ACC112 (cell line): ENCODE measurements at regions not wholly inside any gene's neighbourhood (a gene's known extent, or its start where the extent isn't known, plus 50 kb on each side); places are given as distances from the start of the nearest gene placed in this dataset.
"Not testable (repeated sequence)": the region's sequence is repeated elsewhere in the genome, so short reads cannot be mapped to it uniquely, and the experiment has no call there.

ENCODE experiments used
- H2AFZ ChIP-seq: fragments of 200-600 bp; sonication (generic); one replicate; pipeline ENCODE4 v1.6.0; 2017; ENCODE audit warnings: antibody characterized with exemption, low read length; ENCODE audit not compliant: unreplicated experiment
- H3K27ac ChIP-seq: fragments of 200-600 bp; sonication (generic); 2 replicates; pipeline ENCODE4 v1.5.1; 2014; ENCODE audit warnings: low read depth, mild to moderate bottlenecking, antibody characterized with exemption, low read length, moderate library complexity
- H3K27me3 ChIP-seq: fragments of 200-600 bp; sonication (generic); 2 replicates; pipeline ENCODE4 v1.6.1; 2014; ENCODE audit warnings: mild to moderate bottlenecking, antibody characterized with exemption, low read length, moderate library complexity, mixed read lengths; ENCODE audit not compliant: insufficient read depth
- H3K36me3 ChIP-seq: fragments of 200-600 bp; sonication (generic); 2 replicates; pipeline ENCODE4 v1.6.1; 2016; ENCODE audit warnings: mild to moderate bottlenecking, antibody characterized with exemption, low read length, moderate library complexity, mixed read lengths; ENCODE audit not compliant: insufficient read depth
- H3K4me1 ChIP-seq: fragments of 200-600 bp; sonication (generic); one replicate; pipeline ENCODE4 v1.6.1; 2016; ENCODE audit warnings: low read length, mixed read lengths; ENCODE audit not compliant: insufficient read depth, unreplicated experiment, control insufficient read depth
- H3K4me3 ChIP-seq: fragments of 200-600 bp; sonication (generic); 2 replicates; pipeline ENCODE4 v1.5.1; 2014; ENCODE audit warnings: mild to moderate bottlenecking, low read depth, low read length
- H3K79me2 ChIP-seq: fragments of 200-600 bp; sonication (generic); one replicate; pipeline ENCODE4 v1.6.0; 2016; ENCODE audit warnings: low read length; ENCODE audit not compliant: control insufficient read depth, unreplicated experiment, insufficient read depth

DNA sequence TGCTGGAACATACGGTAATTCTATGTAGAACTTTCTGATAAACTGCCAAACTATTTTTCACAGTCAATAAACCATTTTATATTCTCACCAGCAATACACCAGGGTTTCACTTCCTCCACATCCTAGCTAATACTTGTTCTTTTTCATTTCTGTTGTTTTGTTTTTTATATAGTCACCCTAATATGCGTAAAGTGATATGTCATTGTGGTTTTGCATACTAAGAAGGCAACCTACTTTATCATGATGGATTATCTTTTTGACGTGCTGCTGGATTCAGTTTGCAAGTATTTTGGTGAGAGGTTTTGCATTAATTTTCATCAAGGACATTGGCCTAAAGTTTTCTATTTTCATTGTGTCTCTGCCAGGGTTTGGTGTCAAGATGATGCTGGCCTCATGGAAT lies 1384.1 kb downstream of the UQCRFS1 start:
- Histone ChIP-seq H3K4me3 (no peak overlapping the region), H3K4me1 (no peaks in the 10 kb centered on the region)

DNA sequence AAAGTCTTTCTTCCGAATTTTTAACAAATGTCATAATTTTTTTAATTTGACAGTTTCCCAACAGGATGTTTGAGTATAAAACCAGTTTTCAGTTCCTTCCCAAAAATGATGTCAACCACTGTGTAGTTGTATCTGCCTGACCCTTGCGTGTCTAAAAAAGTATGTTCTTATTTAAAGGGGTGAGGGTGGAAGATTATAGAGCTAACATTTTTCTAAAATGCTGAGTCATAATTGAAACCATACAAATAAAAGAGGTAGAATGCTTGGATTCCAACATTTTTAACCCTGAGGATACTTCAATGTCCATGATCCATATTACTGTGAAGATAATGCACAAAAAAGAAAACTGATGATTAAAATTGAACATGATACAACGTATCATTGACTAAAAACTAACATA lies 1388.8 kb downstream of the UQCRFS1 start:
- Histone ChIP-seq H3K79me2 (no peaks in the 10 kb centered on the region), H3K36me3 (no peaks in the 10 kb centered on the region), H3K4me1 (no peaks in the 10 kb centered on the region), H2AFZ (no peak overlapping the region), H3K27me3 (no peaks in the 10 kb centered on the region), H3K27ac (no peak overlapping the region), H3K4me3 (no peak overlapping the region)

More for the DNA sequence above, 1384.1 kb downstream of the UQCRFS1 start:
- no peaks in the 10 kb centered on the region for H3K36me3 ChIP-seq
- H3K27ac ChIP-seq, result no peak overlapping the region
- H3K27me3 ChIP-seq, result no peaks in the 10 kb centered on the region
- no peaks in the 10 kb centered on the region for H3K79me2 ChIP-seq
- no peak overlapping the region for H2AFZ ChIP-seq

DNA sequence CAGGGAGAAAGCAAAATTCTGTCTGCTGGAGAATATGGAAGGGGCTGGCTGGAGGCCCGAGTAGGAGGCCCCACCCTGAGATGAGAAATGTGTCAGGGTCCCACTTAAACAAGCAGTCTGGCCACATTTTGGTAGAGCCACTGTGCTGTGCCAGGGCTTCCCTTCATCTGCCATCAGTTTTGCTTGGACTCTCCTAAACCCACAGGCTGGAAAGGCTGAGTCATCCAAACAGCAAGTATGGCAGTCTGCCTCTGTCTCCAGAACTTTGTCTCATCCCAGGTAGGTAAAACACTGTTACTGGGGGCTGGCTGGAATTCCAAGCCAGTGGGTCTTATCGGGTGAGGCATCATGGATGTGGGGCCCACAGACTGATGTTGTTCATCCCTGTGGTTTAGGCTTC lies 1390.6 kb downstream of the UQCRFS1 start:
- Histone ChIP-seq H3K36me3 (no peaks in the 10 kb centered on the region), H3K27me3 (no peaks in the 10 kb centered on the region), H3K4me1 (no peaks in the 10 kb centered on the region), H3K4me3 (no peak overlapping the region), H2AFZ (no peak overlapping the region), H3K79me2 (no peaks in the 10 kb centered on the region), H3K27ac (no peak overlapping the region)

DNA sequence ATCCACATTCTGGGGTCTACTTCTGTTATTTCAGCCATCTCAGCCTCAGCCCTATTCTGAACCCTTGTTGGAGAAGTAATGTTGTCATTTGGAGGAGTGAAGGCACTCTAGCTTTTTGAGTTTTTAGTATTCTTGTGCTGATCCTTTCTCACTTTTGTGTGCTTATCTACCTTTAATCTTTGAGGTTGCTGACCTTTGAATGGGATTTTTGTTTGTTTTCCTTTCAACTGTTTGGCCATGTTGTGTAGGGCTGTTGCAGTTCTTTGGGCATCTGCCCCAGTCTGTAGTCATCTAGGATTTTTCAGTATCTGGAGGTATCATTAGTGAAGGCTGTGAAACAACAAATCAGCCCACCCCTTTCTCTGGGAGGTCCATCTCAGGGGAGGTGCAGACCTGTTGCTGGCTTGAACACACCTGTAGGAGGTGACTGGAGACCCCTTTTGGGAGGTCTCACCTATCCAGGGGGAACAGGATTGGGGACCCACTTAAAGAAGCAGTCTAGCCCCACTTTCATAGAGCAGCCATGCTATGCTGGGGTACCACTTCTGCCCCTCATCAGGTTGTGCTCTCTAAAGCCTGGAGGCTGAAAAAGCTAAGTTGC lies 1391.4 kb downstream of the UQCRFS1 start:
- Histone ChIP-seq H3K27me3 (no peaks in the 10 kb centered on the region), H3K4me1 (no peaks in the 10 kb centered on the region), H3K27ac (no peak overlapping the region), H3K4me3 (no peak overlapping the region), H2AFZ (no peak overlapping the region), H3K79me2 (no peaks in the 10 kb centered on the region), H3K36me3 (no peaks in the 10 kb centered on the region)

DNA sequence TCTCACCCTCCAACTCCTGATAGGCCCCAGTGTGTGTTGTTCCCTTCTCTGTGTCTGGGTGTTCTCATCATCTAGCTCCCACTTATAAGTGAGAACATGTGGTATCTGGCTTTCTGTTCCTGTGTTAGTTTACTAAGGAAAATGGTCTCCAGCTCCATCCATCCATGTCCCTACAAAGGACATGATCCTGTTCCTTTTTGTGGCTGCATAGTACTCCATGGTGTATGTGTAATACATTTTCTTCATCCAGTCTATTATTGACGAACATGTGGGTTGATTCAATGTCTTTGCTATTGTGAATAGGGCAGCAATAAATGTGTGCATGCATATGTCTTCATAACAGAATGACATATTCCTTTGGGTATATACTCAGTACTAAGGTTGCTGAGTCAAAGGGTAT lies 1397.0 kb downstream of the UQCRFS1 start:
- no peaks in the 10 kb centered on the region for H3K27me3 ChIP-seq
- H3K79me2 ChIP-seq, result no peaks in the 10 kb centered on the region
- no peak overlapping the region for H3K27ac ChIP-seq
- H2AFZ ChIP-seq, result no peak overlapping the region
- no peaks in the 10 kb centered on the region for H3K4me1 ChIP-seq
- no peak overlapping the region for H3K4me3 ChIP-seq
- no peaks in the 10 kb centered on the region for H3K36me3 ChIP-seq

DNA sequence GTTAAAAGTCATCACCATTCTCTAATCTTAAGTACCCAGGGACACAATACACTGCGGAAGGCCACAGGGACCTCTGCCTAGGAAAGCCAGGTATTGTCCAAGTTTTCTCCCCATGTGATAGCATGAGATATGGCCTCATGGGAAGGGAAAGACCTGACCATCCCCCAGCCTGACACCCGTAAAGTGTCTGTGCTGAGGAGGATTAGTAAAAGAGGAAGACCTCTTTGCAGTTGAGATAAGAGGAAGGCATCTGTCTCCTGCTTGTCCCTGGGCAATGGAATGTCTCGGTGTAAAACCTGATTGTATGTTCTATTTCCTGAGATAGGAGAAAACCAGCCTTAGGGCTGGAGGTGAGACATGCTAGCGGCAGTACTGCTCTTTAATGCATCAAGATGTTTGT lies 1398.1 kb downstream of the UQCRFS1 start:
- not testable (repeated sequence) for H3K4me3 ChIP-seq, H3K36me3 ChIP-seq, H2AFZ ChIP-seq, H3K4me1 ChIP-seq, H3K27ac ChIP-seq, H3K27me3 ChIP-seq, H3K79me2 ChIP-seq

DNA sequence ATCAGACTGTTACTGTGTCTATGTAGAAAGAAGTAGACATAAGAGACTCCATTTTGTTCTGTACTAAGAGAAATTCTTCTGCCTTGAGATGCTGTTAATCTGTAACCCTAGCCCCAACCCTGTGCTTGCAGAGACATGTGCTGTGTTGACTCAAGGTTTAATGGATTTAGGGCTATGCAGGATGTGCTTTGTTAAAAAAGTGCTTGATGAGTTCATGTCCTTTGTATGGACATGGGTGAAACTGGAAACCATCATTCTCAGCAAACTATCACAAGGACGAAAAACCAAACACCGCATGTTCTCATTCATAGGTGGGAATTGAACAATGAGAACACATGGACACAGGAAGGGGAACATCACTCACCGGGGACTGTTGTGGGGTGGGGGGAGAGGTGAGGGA lies 1398.7 kb downstream of the UQCRFS1 start:
- H3K79me2 ChIP-seq, H3K4me1 ChIP-seq, H3K27me3 ChIP-seq, H3K27ac ChIP-seq, H2AFZ ChIP-seq, H3K4me3 ChIP-seq, H3K36me3 ChIP-seq: not testable (repeated sequence)

DNA sequence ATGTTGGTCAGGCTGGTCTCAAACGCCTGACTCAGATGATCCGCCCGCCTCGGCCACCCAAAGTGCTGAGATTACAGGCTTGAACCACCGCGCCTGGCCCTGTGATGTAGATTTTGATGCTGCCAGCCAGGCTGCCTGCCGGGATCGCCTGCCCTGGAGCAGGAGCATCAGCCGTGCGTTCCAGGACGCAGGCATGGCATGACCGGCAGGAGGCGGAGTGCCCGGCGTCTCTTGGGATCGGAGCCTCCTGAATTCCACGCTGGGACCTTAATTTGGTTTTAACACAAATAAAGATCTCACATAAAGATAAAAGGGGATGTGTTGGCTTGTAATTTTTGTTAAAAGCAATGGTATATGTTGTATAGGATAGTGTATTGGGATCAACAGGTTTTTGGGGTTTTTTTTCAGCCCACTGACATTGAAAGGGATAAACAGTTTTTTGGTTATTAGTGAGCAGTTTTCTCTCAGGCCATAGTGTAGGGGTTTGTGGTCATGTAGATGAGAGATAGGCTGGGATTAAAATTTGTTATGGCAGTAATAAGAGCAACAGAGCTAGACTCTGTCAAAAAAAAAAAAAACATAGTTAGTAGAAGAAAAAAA lies 1406.4 kb downstream of the UQCRFS1 start:
- no peak overlapping the region for H2AFZ ChIP-seq
- H3K27me3 ChIP-seq, result no peaks in the 10 kb centered on the region
- no peaks in the 10 kb centered on the region for H3K36me3 ChIP-seq
- no peaks in the 10 kb centered on the region for H3K4me1 ChIP-seq
- H3K79me2 ChIP-seq, result peaks cover 2% of the 10 kb centered on the region
- no peak overlapping the region for H3K4me3 ChIP-seq
- no peak overlapping the region for H3K27ac ChIP-seq

DNA sequence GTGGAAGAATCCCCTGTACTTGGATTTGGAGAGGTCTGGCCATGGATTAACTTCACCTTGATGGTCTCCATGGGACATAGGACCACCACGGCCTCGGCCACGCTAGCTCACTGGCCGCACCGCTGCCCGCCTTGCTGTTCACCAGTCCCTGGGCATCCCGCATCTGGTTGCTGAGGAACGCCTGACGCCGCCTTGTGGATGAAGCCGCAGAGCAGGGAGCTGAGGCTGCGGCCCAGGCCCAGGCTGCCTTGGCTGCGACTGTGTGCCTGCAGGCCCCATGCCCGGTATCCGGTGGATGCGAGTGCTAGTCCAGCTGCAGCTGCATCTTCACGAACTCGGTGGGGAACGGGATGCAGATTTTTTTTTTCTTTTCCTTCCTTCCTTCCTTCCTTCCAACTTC lies 1407.1 kb downstream of the UQCRFS1 start:
- H2AFZ ChIP-seq, result no peak overlapping the region
- H3K4me1 ChIP-seq, result no peaks in the 10 kb centered on the region
- H3K79me2 ChIP-seq, result peaks cover 2% of the 10 kb centered on the region
- H3K4me3 ChIP-seq, result no peak overlapping the region
- no peaks in the 10 kb centered on the region for H3K36me3 ChIP-seq
- H3K27ac ChIP-seq, result no peak overlapping the region
- no peaks in the 10 kb centered on the region for H3K27me3 ChIP-seq

DNA sequence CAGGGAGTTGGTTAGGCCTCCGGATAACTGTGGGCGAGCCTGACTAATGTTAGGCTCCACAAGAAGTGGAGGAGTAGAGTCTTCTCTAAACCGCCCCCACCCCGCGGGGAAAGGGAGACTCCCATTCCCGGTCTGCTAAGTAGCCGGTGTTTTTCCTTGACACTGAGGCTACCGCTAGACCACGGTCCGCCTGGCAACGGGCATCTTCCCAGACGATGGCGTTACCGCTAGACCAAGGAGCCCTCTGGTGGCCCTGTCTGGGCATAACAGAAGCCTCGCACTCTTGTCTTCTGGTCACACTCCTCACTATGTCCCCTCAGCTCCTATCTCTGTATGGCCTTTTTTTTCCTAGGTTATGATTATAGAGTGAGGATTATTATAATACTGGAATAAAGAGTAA lies 1410.7 kb downstream of the UQCRFS1 start:
- H2AFZ ChIP-seq, H3K4me3 ChIP-seq, H3K4me1 ChIP-seq, H3K79me2 ChIP-seq, H3K27ac ChIP-seq, H3K36me3 ChIP-seq, H3K27me3 ChIP-seq: not testable (repeated sequence)

DNA sequence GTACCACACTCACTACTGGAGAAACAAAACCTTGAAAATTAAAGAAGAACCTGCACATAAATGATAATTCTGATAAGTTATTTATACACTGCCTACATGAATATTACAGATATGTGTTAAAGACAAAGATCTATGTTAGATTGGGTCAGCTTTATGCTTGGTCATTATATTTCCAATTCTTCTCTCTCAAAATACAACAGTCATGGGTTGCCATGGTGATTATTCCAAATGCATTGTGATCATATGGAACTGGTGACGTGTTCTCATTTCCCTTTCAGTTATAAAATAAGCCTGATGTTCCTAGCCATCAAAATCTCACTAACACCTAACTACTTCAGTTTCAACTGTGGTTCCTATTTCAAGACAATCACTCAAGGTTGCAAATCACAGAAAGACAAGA lies 1416.4 kb downstream of the UQCRFS1 start:
- no peak overlapping the region for H3K4me3 ChIP-seq
- peaks cover 35% of the 10 kb centered on the region for H3K79me2 ChIP-seq
- H3K27me3 ChIP-seq, result no peaks in the 10 kb centered on the region

More for the DNA sequence above, 1416.4 kb downstream of the UQCRFS1 start:
- H2AFZ ChIP-seq, result no peak overlapping the region
- H3K4me1 ChIP-seq, result peaks cover 7% of the 10 kb centered on the region
- H3K36me3 ChIP-seq, result no peaks in the 10 kb centered on the region
- H3K27ac ChIP-seq, result no peak overlapping the region
